ENCODE measurements at regions not wholly inside any gene's neighbourhood (a gene's known extent, or its start where the extent isn't known, plus 50 kb on each side); places are given as distances from the start of the nearest gene placed in this dataset.

- TF ChIP-seq, protein P1, sequence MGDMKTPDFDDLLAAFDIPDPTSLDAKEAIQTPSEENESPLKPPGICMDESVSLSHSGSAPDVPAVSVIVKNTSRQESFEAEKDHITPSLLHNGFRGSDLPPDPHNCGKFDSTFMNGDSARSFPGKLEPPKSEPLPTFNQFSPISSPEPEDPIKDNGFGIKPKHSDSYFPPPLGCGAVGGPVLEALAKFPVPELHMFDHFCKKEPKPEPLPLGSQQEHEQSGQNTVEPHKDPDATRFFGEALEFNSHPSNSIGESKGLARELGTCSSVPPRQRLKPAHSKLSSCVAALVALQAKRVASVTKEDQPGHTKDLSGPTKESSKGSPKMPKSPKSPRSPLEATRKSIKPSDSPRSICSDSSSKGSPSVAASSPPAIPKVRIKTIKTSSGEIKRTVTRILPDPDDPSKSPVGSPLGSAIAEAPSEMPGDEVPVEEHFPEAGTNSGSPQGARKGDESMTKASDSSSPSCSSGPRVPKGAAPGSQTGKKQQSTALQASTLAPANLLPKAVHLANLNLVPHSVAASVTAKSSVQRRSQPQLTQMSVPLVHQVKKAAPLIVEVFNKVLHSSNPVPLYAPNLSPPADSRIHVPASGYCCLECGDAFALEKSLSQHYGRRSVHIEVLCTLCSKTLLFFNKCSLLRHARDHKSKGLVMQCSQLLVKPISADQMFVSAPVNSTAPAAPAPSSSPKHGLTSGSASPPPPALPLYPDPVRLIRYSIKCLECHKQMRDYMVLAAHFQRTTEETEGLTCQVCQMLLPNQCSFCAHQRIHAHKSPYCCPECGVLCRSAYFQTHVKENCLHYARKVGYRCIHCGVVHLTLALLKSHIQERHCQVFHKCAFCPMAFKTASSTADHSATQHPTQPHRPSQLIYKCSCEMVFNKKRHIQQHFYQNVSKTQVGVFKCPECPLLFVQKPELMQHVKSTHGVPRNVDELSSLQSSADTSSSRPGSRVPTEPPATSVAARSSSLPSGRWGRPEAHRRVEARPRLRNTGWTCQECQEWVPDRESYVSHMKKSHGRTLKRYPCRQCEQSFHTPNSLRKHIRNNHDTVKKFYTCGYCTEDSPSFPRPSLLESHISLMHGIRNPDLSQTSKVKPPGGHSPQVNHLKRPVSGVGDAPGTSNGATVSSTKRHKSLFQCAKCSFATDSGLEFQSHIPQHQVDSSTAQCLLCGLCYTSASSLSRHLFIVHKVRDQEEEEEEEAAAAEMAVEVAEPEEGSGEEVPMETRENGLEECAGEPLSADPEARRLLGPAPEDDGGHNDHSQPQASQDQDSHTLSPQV (IDR thresholded peaks at IDR 0.05) = no peak
- TF ChIP-seq ZBED1 (IDR thresholded peaks at IDR 0.05; ENCODE audit: borderline replicate concordance) (no peak), BHLHE40 (IDR thresholded peaks at IDR 0.05; ENCODE audit: borderline replicate concordance in 1 of 2, low read depth in 2 of 2, low read length in 1 of 2) (no peak), BMI1 (IDR thresholded peaks at IDR 0.05; ENCODE audit: borderline replicate concordance) (no peak)
Measured at GRCh38 chr6:106728296-106728870, 99.0 kb downstream of the QRSL1 start (continued).

GRCh38 chr6:106727480-106728149 is 98.2 kb downstream of the QRSL1 start:
- no peak overlapping the region for H3K9ac ChIP-seq (ENCODE audit: control insufficient read depth, insufficient read depth, low read length)
- intact Hi-C loops (cut with micrococcal nuclease; ENCODE audit: unreplicated experiment) (no loop called here), in situ Hi-C loops (cut with MboI) (no loop called here)
- ATAC-seq (no peak), FAIRE-seq (no peak), DNase-seq (ENCODE audit: low read depth, low spot score) (no peak)
- peaks cover 3% of the 10 kb centered on the region for H3K4me1 ChIP-seq (ENCODE audit: control insufficient read depth, insufficient read depth, low read length)
- H3K9me3 ChIP-seq (replicated peaks; ENCODE audit: control insufficient read depth, insufficient read depth, low read length) = no peaks in the 10 kb centered on the region
- no TSS peak for BruUV-seq (replicated peaks)
- CTCF ChIA-PET = interaction anchor here (1.4 to 1.5 kb wide), 2 partner anchors 101 to 119 kb away, joined by 3 to 5 read pairs; no protein-coding TSS in a partner anchor
- H2AFZ ChIP-seq (ENCODE audit: control insufficient read depth, low read depth, low read length) = no peak overlapping the region
- RAD21 ChIA-PET (ENCODE audit: unreplicated experiment) = no interaction called here
- no peak overlapping the region for H3K27ac ChIP-seq (ENCODE audit: control insufficient read depth, insufficient read depth)
- no peaks in the 10 kb centered on the region for H3K36me3 ChIP-seq (ENCODE audit: control insufficient read depth in 2 of 2, insufficient read depth in 2 of 2, low read length in 1 of 2)
- WGBS (ENCODE audit: insufficient coverage, insufficient replicate concordance, low lambda C conversion rate, missing lambda C conversion rate) = 67% methylated on average over 3 of the region's 3 CpGs
- POLR2A ChIA-PET = no interaction called here
- no peaks in the 10 kb centered on the region for H3K79me2 ChIP-seq (ENCODE audit: control insufficient read depth, insufficient read depth, low read length)
- no peak overlapping the region for H3K4me3 ChIP-seq
- no peak overlapping the region for H3K4me2 ChIP-seq (ENCODE audit: control insufficient read depth, insufficient read depth)
- H3K27me3 ChIP-seq (replicated peaks in 1 of 2; ENCODE audit: control insufficient read depth in 2 of 2, insufficient read depth in 2 of 2, low read length in 1 of 2) = no peaks in the 10 kb centered on the region
- H4K20me1 ChIP-seq (ENCODE audit: control insufficient read depth, insufficient read depth) = no peaks in the 10 kb centered on the region
- SMC1A ChIA-PET (ENCODE audit: uncharacterized antibody, unreplicated experiment) = interaction anchor here (0.8 kb wide), 1 partner anchor 17 kb away, joined by 4 read pairs; no protein-coding TSS in a partner anchor
- TF ChIP-seq ZZZ3 (IDR thresholded peaks at IDR 0.05; ENCODE audit: control insufficient read depth, insufficient read length, low read depth) (no peak), CEBPB (IDR thresholded peaks at IDR 0.05; ENCODE audit: borderline replicate concordance in 1 of 2, low read depth in 2 of 2, low read length in 2 of 2) (no peak), HDAC2 (IDR thresholded peaks at IDR 0.05) (no peak), TBL1XR1 (IDR thresholded peaks at IDR 0.05; ENCODE audit: low read depth, low read length) (no peak), SPI1 (IDR thresholded peaks at IDR 0.05; ENCODE audit: borderline replicate concordance, insufficient read depth, low read depth, low read length) (no peak), GABPA (IDR thresholded peaks at IDR 0.05; ENCODE audit: low read depth) (no peak), TCF3 (IDR thresholded peaks at IDR 0.05; ENCODE audit: borderline replicate concordance, insufficient read depth, low read depth, low read length) (no peak)
- TF ChIP-seq, protein P2, sequence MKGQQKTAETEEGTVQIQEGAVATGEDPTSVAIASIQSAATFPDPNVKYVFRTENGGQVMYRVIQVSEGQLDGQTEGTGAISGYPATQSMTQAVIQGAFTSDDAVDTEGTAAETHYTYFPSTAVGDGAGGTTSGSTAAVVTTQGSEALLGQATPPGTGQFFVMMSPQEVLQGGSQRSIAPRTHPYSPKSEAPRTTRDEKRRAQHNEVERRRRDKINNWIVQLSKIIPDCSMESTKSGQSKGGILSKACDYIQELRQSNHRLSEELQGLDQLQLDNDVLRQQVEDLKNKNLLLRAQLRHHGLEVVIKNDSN (IDR thresholded peaks at IDR 0.05; ENCODE audit: borderline replicate concordance, extremely low read length, insufficient read depth, low read depth, low read length) = no peak
- TF ChIP-seq, protein P3, sequence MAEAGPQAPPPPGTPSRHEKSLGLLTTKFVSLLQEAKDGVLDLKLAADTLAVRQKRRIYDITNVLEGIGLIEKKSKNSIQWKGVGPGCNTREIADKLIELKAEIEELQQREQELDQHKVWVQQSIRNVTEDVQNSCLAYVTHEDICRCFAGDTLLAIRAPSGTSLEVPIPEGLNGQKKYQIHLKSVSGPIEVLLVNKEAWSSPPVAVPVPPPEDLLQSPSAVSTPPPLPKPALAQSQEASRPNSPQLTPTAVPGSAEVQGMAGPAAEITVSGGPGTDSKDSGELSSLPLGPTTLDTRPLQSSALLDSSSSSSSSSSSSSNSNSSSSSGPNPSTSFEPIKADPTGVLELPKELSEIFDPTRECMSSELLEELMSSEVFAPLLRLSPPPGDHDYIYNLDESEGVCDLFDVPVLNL (IDR thresholded peaks at IDR 0.05; ENCODE audit: low read depth, low read length) = no peak
- TF ChIP-seq, protein P4, sequence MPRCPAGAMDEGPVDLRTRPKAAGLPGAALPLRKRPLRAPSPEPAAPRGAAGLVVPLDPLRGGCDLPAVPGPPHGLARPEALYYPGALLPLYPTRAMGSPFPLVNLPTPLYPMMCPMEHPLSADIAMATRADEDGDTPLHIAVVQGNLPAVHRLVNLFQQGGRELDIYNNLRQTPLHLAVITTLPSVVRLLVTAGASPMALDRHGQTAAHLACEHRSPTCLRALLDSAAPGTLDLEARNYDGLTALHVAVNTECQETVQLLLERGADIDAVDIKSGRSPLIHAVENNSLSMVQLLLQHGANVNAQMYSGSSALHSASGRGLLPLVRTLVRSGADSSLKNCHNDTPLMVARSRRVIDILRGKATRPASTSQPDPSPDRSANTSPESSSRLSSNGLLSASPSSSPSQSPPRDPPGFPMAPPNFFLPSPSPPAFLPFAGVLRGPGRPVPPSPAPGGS (IDR thresholded peaks at IDR 0.05; ENCODE audit: borderline replicate concordance, insufficient read depth, low read depth, low read length, poor library complexity, severe bottlenecking) = no peak
